Midbrain (tissue), 1 donor: ENCODE measurements at regions not wholly inside any gene's neighbourhood (a gene's known extent, or its start where the extent isn't known, plus 50 kb on each side); places are given as distances from the start of the nearest gene placed in this dataset.
"Not testable (repeated sequence)": the region's sequence is repeated elsewhere in the genome, so short reads cannot be mapped to it uniquely, and the experiment has no call there.

ENCODE experiments used
- DNase-seq: peaks from one replicate; lab custom pipeline; 2025; lab: John Stamatoyannopoulos, UW

GRCh38 chr15:44817797-44818196 lies 81.5 kb downstream of the TRIM69 start:
- not testable (repeated sequence) for DNase-seq

GRCh38 chr15:44819331-44819987 lies 83.1 kb downstream of the TRIM69 start:
- DNase-seq: not testable (repeated sequence)

- DNase-seq: not testable (repeated sequence)
These were observed 84.2 kb downstream of the TRIM69 start for GRCh38 chr15:44820535-44820934.

- not testable (repeated sequence) for DNase-seq
These were observed 84.6 kb downstream of the TRIM69 start for GRCh38 chr15:44820967-44821366.

- DNase-seq: not testable (repeated sequence)
These were observed 88.2 kb downstream of the TRIM69 start for GRCh38 chr15:44824277-44825145.

- DNase-seq: not testable (repeated sequence)
These were observed 90.3 kb downstream of the TRIM69 start for GRCh38 chr15:44826583-44826982.

- not testable (repeated sequence) for DNase-seq
These were observed 92.0 kb downstream of the TRIM69 start for GRCh38 chr15:44828229-44828914.

- peak; percentile 9 for DNase-seq
These were observed 92.8 kb downstream of the TRIM69 start for GRCh38 chr15:44829150-44829549.

GRCh38 chr15:44830692-44831408 lies 94.5 kb downstream of the TRIM69 start:
- not testable (repeated sequence) for DNase-seq

GRCh38 chr15:44831409-44831741 lies 95.0 kb downstream of the TRIM69 start:
- DNase-seq: not testable (repeated sequence)

GRCh38 chr15:44832133-44832532 lies 95.8 kb downstream of the TRIM69 start:
- not testable (repeated sequence) for DNase-seq

GRCh38 chr15:44833081-44833480 lies 96.8 kb downstream of the TRIM69 start:
- not testable (repeated sequence) for DNase-seq

- not testable (repeated sequence) for DNase-seq
These were observed 97.4 kb downstream of the TRIM69 start for GRCh38 chr15:44833761-44834160.

GRCh38 chr15:44835082-44835481 lies 98.8 kb downstream of the TRIM69 start:
- DNase-seq: not testable (repeated sequence)

- DNase-seq: no peak
These were observed 99.8 kb downstream of the TRIM69 start for GRCh38 chr15:44836094-44836493.

- not testable (repeated sequence) for DNase-seq
These were observed 102.6 kb downstream of the TRIM69 start for GRCh38 chr15:44838929-44839328.

- not testable (repeated sequence) for DNase-seq
These were observed 105.4 kb downstream of the TRIM69 start for GRCh38 chr15:44841762-44842161.

GRCh38 chr15:44842883-44843282 lies 106.6 kb downstream of the TRIM69 start:
- DNase-seq: not testable (repeated sequence)

- not testable (repeated sequence) for DNase-seq
These were observed 108.6 kb downstream of the TRIM69 start for GRCh38 chr15:44844936-44845335.

GRCh38 chr15:44846156-44846555 lies 109.8 kb downstream of the TRIM69 start:
- not testable (repeated sequence) for DNase-seq

- not testable (repeated sequence) for DNase-seq
These were observed 108.9 kb upstream of the TERB2 start for GRCh38 chr15:44847555-44847954.

- peak; percentile 0 for DNase-seq
These were observed 107.6 kb upstream of the TERB2 start for GRCh38 chr15:44848859-44849258.
